Gastrocnemius medialis (tissue), 4 donors: ENCODE measurements at regions not wholly inside any gene's neighbourhood (a gene's known extent, or its start where the extent isn't known, plus 50 kb on each side); places are given as distances from the start of the nearest gene placed in this dataset.
"Not testable (repeated sequence)": the region's sequence is repeated elsewhere in the genome, so short reads cannot be mapped to it uniquely, and the experiment has no call there.

ENCODE experiments used
- ATAC-seq, 2 donors: fragments of 150-250 bp; one replicate each; pipeline ENCODE4 v1.9.1; 2016
- DNase-seq, 2 donors: peaks; one replicate each; pipeline ENCODE4 v3.0.0-alpha.2; 2019
- H3K27ac ChIP-seq, 4 donors: fragments of 200-600 bp; sonication (generic); 1 replicate in 1 of 4; 2 replicates in 3 of 4; pipeline ENCODE4 v1.5.1; 2016 to 2018; ENCODE audit warnings: mild to moderate bottlenecking in 2 of 4, moderate library complexity in 1 of 4
- H3K27me3 ChIP-seq, 3 donors: fragments of 200-600 bp; sonication (generic) in 2 of 3; 1 replicate in 1 of 3; 2 replicates in 2 of 3; pipeline versions ENCODE4 v1.5.1 to v1.6.0; 2016 to 2019; ENCODE audit warnings: mild to moderate bottlenecking in 1 of 3, moderate library complexity in 1 of 3
- H3K36me3 ChIP-seq, 2 donors: fragments of 200-600 bp; sonication (generic) in 1 of 2; one replicate each; pipeline ENCODE4 v1.5.1; 2017 to 2018
- H3K4me1 ChIP-seq, 2 donors: fragments of 200-600 bp; sonication (generic) in 1 of 2; one replicate each; pipeline ENCODE4 v1.5.1; 2016 to 2017; ENCODE audit warnings: mild to moderate bottlenecking in 2 of 2
- H3K4me3 ChIP-seq, 4 donors: fragments of 200-600 bp; sonication (generic) in 3 of 4; 1 replicate in 1 of 4; 2 replicates in 3 of 4; pipeline ENCODE4 v1.5.1; 2016 to 2019; ENCODE audit warnings: mild to moderate bottlenecking in 2 of 4
- H3K9me3 ChIP-seq, 3 donors: fragments of 200-600 bp; sonication (generic) in 2 of 3; 1 replicate in 1 of 3; 2 replicates in 2 of 3; pipeline ENCODE4 v1.5.1; 2016 to 2019
- CTCF ChIP-seq, 5 experiments: fragments of 450-650 bp in 3 of 5; fragments of 200-600 bp in 2 of 5; sonication (generic) in 2 of 5; IDR thresholded peaks in 4 of 5; conservative IDR thresholded peaks in 1 of 5; 1 replicate in 4 of 5; 2 replicates in 1 of 5; pipeline ENCODE4 v1.5.1; 2016 to 2019; ENCODE audit warnings: antibody characterized with exemption in 5 of 5, mild to moderate bottlenecking in 3 of 5, moderate library complexity in 3 of 5
- POLR2A ChIP-seq, 2 donors: fragments of 450-650 bp; IDR thresholded peaks; one replicate each; pipeline ENCODE4 v1.6.1; 2017; ENCODE audit warnings: antibody characterized with exemption in 2 of 2, mild to moderate bottlenecking in 2 of 2, moderate library complexity in 2 of 2
- in situ Hi-C, 4 donors: fragments of 200-750 bp; cut with MboI; loops; one replicate each; pipeline versions ENCODE4 v1.15.0 to v1.8.0; 2017; ENCODE audit warnings: low sequenced_read_pairs in 4 of 4
- intact Hi-C: fragments of 100-400 bp; cut with DNase I; formaldehyde crosslinking; loops from one replicate; pipeline ENCODE4 v1.15.1; 2023; ENCODE audit warnings: low total_unique reads

- no peaks in the 10 kb centered on the region for H3K9me3 ChIP-seq
- H3K36me3 ChIP-seq = no peaks in the 10 kb centered on the region
- no peak for TF ChIP-seq POLR2A (IDR thresholded peaks at IDR 0.05)
- TF ChIP-seq CTCF (IDR thresholded peaks at IDR 0.05 in 4 of 5, conservative IDR thresholded peaks at IDR 0.05 in 1 of 5) = no peak
- no peak for ATAC-seq
- H3K27ac ChIP-seq = no peak overlapping the region
- H3K27me3 ChIP-seq = no peaks in the 10 kb centered on the region
- H3K4me3 ChIP-seq = no peak overlapping the region
- in situ Hi-C loops (no loop called here), intact Hi-C loops (no loop called here)
- no peaks in the 10 kb centered on the region for H3K4me1 ChIP-seq
- DNase-seq = no peak
Measured at GRCh38 chr6:67908379-67908778, 726.7 kb upstream of the ADGRB3 start.

- H3K4me1 ChIP-seq, H3K9me3 ChIP-seq, DNase-seq: not testable (repeated sequence)
Measured at GRCh38 chr6:67904735-67905134, 730.3 kb upstream of the ADGRB3 start.

DNA sequence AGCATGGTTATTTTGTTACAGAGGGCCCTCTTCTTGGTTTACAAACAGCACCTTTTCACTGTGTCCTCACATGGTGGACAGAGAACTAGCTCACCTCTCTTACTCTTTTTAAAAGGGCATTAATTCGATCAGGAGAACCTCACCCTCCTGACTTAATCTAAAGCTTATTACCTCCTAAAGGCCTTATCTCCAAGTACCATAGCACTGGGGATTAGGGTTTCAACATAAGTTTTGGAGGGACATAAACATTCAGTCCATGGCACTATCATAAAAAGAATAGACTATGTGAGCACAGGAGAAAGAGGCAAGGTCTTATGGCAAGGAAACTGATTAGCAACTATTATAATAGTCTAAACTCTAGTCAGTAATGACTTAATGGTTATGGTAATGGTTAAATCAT, 736.2 kb upstream of the ADGRB3 start:
- no peaks in the 10 kb centered on the region for H3K36me3 ChIP-seq
- no peak for TF ChIP-seq POLR2A (IDR thresholded peaks at IDR 0.05)
- no peak for TF ChIP-seq CTCF (IDR thresholded peaks at IDR 0.05 in 4 of 5, conservative IDR thresholded peaks at IDR 0.05 in 1 of 5)

More at GRCh38 chr6:67904735-67905134, 730.3 kb upstream of the ADGRB3 start:
- intact Hi-C loops, H3K4me3 ChIP-seq, H3K36me3 ChIP-seq, ATAC-seq, H3K27me3 ChIP-seq, H3K27ac ChIP-seq, in situ Hi-C loops: not testable (repeated sequence)

DNA sequence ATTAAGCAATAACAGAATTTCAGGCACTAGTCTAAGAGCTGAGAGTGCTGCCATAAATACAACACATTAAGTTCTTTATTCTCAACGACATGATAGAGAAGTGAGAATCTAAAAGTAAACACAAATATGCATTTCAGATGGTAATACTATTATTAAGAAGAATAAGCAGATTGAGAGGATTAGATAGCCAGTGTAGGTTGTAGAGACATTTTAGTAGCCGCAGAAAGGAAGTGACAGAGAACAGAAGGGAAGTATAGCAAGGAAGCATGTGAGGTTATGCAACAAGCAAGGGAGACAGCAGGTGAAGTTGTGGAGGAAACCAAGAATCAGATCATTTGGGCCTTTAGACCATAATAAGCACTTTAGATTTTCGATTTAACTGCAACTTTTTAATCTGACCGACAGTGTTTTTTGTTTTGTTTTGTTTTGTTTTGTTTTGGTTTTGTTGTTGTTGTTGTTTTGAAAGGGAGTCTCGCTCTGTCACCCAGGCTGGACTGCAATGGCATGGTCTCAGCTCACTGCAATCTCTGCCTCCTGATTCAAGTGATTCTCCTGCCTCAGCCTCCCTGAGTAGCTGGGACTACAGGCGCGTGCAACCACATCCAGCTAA, 737.0 kb upstream of the ADGRB3 start:
- H3K27me3 ChIP-seq = no peaks in the 10 kb centered on the region
- in situ Hi-C loops (no loop called here), intact Hi-C loops (no loop called here)
- H3K27ac ChIP-seq = no peak overlapping the region
- no peak for TF ChIP-seq CTCF (IDR thresholded peaks at IDR 0.05 in 4 of 5, conservative IDR thresholded peaks at IDR 0.05 in 1 of 5)
- no peak for TF ChIP-seq POLR2A (IDR thresholded peaks at IDR 0.05)
- DNase-seq (no peak), ATAC-seq (no peak)
- H3K4me1 ChIP-seq = no peaks in the 10 kb centered on the region
- no peaks in the 10 kb centered on the region for H3K9me3 ChIP-seq
- H3K36me3 ChIP-seq = no peaks in the 10 kb centered on the region
- no peak overlapping the region for H3K4me3 ChIP-seq

More for the DNA sequence above, 736.2 kb upstream of the ADGRB3 start:
- Histone ChIP-seq H3K9me3 (no peaks in the 10 kb centered on the region), H3K4me3 (no peak overlapping the region), H3K27ac (no peak overlapping the region), H3K27me3 (no peaks in the 10 kb centered on the region), H3K4me1 (no peaks in the 10 kb centered on the region)
- no peak for DNase-seq
- in situ Hi-C loops (no loop called here), intact Hi-C loops (no loop called here)
- ATAC-seq = no peak

DNA sequence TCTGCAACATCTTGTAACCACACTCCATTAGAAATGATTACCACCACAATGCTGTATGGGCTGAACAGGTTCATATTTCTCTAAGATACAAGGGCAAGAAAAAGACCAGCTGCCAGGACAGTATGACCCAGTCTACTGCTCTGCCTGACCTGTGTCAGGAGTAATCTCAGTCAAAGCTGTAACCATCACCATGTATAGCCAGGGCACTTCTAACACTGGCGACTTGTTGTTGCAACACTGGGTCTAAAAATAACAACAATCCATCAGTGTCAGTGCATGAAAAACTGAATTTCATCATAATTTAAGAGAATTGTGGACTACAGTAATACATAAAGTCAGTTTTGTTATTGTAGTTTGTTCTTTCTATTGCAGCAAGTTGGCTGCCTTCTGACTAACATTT, 738.6 kb upstream of the ADGRB3 start:
- intact Hi-C loops (no loop called here), in situ Hi-C loops (no loop called here)
- ATAC-seq = no peak
- H3K9me3 ChIP-seq = no peaks in the 10 kb centered on the region
- H3K4me3 ChIP-seq = no peak overlapping the region
- H3K27ac ChIP-seq = no peak overlapping the region
- no peaks in the 10 kb centered on the region for H3K4me1 ChIP-seq
- no peaks in the 10 kb centered on the region for H3K27me3 ChIP-seq
- no peaks in the 10 kb centered on the region for H3K36me3 ChIP-seq
- DNase-seq = no peak
- TF ChIP-seq POLR2A (IDR thresholded peaks at IDR 0.05) = no peak
- no peak for TF ChIP-seq CTCF (IDR thresholded peaks at IDR 0.05 in 4 of 5, conservative IDR thresholded peaks at IDR 0.05 in 1 of 5)
